NCI-H1436 treated with DMSO at 0.1 percent for 48 hours (cell line): ENCODE measurements at regions not wholly inside any gene's neighbourhood (a gene's known extent, or its start where the extent isn't known, plus 50 kb on each side); places are given as distances from the start of the nearest gene placed in this dataset.
"Not testable (repeated sequence)": the region's sequence is repeated elsewhere in the genome, so short reads cannot be mapped to it uniquely, and the experiment has no call there.

Source experiments
- DNase-seq: peaks from one replicate; lab custom pipeline; 2025; lab: John Stamatoyannopoulos, UW

GRCh38 chr7:88614736-88615135 is 144.8 kb upstream of the ZNF804B start:
- DNase-seq = no peak

DNA sequence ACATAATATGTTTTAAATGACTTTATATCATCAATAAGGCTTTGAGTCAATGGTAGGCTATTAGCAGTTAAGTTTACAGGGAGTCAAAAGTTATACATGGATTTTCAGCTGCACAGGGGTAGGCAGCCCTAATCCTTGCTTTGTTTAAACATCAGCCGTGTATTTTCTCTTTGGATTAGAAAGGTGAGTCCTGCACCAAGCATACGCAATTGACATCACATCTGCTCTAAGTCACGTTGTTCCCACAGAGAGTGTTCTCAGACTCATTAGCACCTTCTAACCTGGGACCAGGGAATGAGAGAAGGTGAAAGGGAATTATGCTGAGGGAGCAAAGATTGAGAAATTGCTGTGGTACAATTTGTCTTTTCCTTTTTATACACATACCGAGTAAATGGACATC is 148.6 kb upstream of the ZNF804B start:
- DNase-seq = no peak

DNA sequence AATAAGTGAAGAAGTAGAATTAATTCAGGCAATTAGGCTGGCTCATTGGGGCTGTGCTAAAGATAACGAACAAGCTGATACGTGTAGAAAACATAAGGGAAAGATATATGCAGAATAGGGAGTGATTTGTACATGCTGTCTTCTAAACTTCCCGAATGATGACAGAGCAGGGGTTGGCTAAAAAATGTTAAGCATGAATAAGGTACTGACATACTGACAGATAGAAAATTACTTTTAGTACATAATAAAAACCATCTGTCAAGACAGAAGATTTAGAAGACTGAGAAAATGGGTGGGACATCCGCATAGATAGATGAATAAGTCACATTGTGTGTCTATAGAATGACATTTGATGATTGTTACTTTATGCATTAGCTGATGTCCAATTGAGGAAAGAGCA is 158.8 kb upstream of the ZNF804B start:
- DNase-seq = no peak

GRCh38 chr7:88599528-88599927 is 160.0 kb upstream of the ZNF804B start:
- DNase-seq = no peak

DNA sequence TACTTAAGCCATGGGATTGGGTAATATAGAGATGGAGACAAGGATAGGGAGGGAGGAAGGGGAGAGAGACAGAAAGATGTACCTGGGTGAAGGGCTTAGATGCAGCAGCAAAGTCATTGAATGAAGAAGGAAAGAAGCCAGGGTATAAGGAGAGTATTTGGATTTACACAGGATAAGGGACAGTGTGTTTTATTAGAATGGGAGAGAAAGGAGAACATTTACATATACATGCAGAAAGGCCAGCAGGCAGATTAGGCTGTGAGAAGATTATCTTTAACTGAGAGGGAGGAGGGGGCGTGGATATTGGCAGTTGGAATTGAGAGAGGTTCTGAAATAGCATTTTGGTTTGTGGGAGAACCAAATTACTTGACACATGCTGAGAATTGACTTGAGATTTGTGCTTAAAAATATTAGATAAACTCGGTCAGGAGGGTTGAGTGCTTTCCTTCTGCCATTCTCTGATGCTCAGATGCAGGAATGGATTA is 161.5 kb upstream of the ZNF804B start:
- no peak for DNase-seq

- no peak for DNase-seq
These were observed 168.5 kb upstream of the ZNF804B start for GRCh38 chr7:88590963-88591362.

- DNase-seq = no peak
These were observed 169.6 kb upstream of the ZNF804B start for GRCh38 chr7:88589927-88590326.

- no peak for DNase-seq
These were observed 172.6 kb upstream of the ZNF804B start for GRCh38 chr7:88586890-88587289.

GRCh38 chr7:88586219-88586618 is 173.3 kb upstream of the ZNF804B start:
- no peak for DNase-seq

GRCh38 chr7:88576720-88577119 is 182.8 kb upstream of the ZNF804B start:
- no peak for DNase-seq

- no peak for DNase-seq
These were observed 193.3 kb upstream of the ZNF804B start for GRCh38 chr7:88566162-88566729.

DNA sequence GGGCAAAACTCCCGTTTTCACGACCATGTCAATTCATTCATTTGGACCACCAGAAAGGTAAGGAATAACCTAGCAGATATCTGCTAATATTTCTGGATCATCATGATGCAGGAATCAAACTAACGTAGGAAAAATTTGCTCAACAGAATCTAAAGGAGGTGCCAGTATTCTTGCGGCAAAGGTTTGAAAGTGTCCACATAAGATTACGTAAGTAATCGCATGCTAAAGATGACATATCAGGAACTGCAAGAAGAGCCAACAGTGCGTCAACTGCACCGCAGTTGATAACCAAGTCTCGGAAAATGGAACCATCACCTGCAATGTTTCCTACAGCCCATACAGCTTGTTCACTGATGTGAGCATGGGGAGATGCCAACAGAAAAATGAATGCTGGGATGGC is 194.1 kb upstream of the ZNF804B start:
- no peak for DNase-seq

- DNase-seq = not testable (repeated sequence)
These were observed 203.1 kb upstream of the ZNF804B start for GRCh38 chr7:88556441-88556840.

DNA sequence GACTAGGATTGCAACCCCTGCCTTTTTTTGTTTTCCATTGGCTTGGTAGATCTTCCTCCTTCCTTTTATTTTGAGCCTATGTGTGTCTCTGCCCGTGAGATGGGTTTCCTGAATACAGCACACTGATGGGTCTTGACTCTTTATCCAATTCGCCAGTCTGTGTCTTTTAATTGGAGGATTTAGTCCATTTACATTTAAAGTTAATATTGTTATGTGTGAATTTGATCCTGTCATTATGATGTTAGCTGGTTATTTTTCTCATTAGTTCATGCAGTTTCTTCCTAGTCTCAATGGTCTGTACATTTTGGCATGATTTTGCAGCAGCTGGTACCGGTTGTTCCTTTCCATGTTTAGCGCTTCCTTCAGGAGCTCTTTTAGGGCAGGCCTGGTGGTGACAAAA is 204.7 kb upstream of the ZNF804B start:
- not testable (repeated sequence) for DNase-seq

- DNase-seq = no peak
These were observed 211.1 kb upstream of the ZNF804B start for GRCh38 chr7:88548399-88548798.

- DNase-seq = no peak
These were observed 212.7 kb upstream of the ZNF804B start for GRCh38 chr7:88546808-88547207.

DNA sequence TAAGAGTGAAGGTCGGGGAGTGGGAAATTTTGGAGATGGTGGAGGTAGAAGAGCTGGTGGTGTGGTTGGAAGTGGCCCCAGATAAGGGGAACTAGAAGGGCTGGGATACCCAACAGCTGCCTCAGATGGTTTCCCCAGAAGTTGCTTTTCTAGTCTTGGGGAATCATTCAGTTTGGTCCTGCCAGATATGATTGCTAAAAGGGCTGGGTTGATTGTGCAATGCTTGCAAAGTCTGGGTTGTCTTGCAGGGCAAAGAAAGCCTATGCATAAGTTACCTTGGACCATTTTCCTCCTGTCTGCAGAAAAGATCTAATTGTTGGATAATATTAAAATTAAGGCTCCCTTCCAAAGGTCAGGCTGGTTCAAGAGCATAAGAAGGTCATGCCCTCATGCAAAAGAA is 213.8 kb upstream of the ZNF804B start:
- no peak for DNase-seq

- DNase-seq = no peak
These were observed 219.5 kb upstream of the ZNF804B start for GRCh38 chr7:88540012-88540411.

- no peak for DNase-seq
These were observed 220.0 kb upstream of the ZNF804B start for GRCh38 chr7:88539518-88539917.

DNA sequence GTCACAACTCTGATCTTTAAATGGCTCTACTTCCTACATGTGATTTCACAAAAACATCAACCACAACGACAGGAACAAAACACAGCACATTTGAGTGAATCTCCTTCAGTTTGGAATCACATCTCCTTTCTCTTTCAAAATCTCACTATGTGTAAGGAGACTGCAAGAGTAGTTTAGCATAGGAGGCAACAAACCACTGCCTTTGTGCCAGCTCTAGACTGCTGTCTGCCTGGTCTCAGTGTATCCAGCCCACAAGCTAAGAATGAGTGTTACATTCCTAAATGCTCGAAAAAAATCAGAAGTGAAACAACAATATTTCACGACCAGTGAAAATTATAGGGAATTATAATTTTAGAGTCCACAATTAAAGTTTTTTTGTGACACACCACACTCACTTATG is 217.0 kb upstream of the STEAP4 start:
- no peak for DNase-seq

DNA sequence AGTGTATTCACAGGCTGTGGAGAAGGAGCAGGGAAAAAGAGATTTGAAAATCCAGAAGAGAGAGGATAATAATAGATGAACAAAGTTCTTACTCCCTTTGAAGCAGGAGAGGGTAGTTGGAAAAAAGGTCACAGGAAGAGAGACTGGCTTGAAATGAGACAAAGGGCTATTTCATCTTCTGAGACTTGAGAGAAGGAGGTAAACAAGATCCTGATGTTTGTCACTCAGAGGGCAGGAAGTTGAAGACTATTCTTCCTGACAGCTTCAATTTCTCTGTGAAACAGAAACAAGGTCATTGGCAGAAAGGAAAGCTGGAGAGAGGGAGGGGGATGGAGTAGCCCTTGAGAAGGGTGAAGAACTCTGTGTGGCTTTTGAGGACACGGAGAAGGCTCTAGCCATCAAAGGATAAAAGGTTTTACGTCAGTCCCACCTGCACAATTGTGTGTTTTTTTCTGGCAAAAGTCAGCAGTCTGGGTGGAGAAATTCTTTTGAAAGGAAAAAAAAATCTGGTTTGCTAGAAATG is 216.1 kb upstream of the STEAP4 start:
- no peak for DNase-seq

GRCh38 chr7:88516429-88516828 is 209.7 kb upstream of the STEAP4 start:
- no peak for DNase-seq

- no peak for DNase-seq
These were observed 208.6 kb upstream of the STEAP4 start for GRCh38 chr7:88515301-88515700.

GRCh38 chr7:88509341-88509740 is 202.6 kb upstream of the STEAP4 start:
- DNase-seq = no peak
